Kidney (tissue), 13 donors: ENCODE measurements at regions not wholly inside any gene's neighbourhood (a gene's known extent, or its start where the extent isn't known, plus 50 kb on each side); places are given as distances from the start of the nearest gene placed in this dataset.

Source experiments
- DNase-seq, 5 donors: peaks; one replicate each; pipeline ENCODE4 v3.0.0-alpha.2; 2013 to 2020
- FAIRE-seq: peaks from 2 replicates; lab custom pipeline; 2012; peaks lifted over from hg19 to GRCh38; lab: Jason Lieb, UNC
- H3K27ac ChIP-seq, 2 donors: one replicate each; pipeline ENCODE4 v1.7.0; 2013; ENCODE audit warnings: low read depth in 2 of 2, low read length in 2 of 2, inconsistent platforms in 1 of 2
- H3K27me3 ChIP-seq: one replicate; pipeline ENCODE4 v1.7.1; 2013; ENCODE audit warnings: low read length, inconsistent platforms; ENCODE audit not compliant: control insufficient read depth, insufficient read depth
- H3K36me3 ChIP-seq, 3 donors: one replicate each; pipeline versions ENCODE4 v1.7.0 to v1.7.1; 2013; ENCODE audit warnings: low read length in 3 of 3, control low read depth in 1 of 3, inconsistent platforms in 1 of 3; ENCODE audit not compliant: insufficient read depth in 3 of 3, control insufficient read depth in 2 of 3
- H3K4me1 ChIP-seq, 3 donors: one replicate each; pipeline versions ENCODE4 v1.7.0 to v1.7.1; 2013; ENCODE audit warnings: low read length in 3 of 3, inconsistent platforms in 1 of 3, low read depth in 1 of 3; ENCODE audit not compliant: control insufficient read depth in 2 of 3, insufficient read depth in 2 of 3
- H3K4me3 ChIP-seq, 3 donors: one replicate each; pipeline versions ENCODE4 v1.7.0 to v1.8.1; 2013; ENCODE audit warnings: low read length in 3 of 3, control low read depth in 1 of 3, inconsistent platforms in 1 of 3
- H3K9ac ChIP-seq, 3 donors: one replicate each; pipeline versions ENCODE4 v1.7.0 to v1.7.1; 2013; ENCODE audit warnings: low read length in 3 of 3, control low read depth in 1 of 3, inconsistent platforms in 1 of 3
- H3K9me3 ChIP-seq, 3 donors: one replicate each; pipeline versions ENCODE4 v1.7.0 to v1.7.1; 2013; ENCODE audit warnings: low read length in 3 of 3, control low read depth in 1 of 3, inconsistent platforms in 1 of 3; ENCODE audit not compliant: control insufficient read depth in 2 of 3, insufficient read depth in 1 of 3
- intact Hi-C: fragments of 100-400 bp; cut with DNase I; formaldehyde crosslinking; loops from one replicate; pipeline ENCODE4 v1.11.1; 2022
- TF ChIP-seq, protein P1 (sequence below): IDR thresholded peaks from 3 replicates; pipeline ENCODE4 v1.5.1; 2012; ENCODE audit warnings: mild to moderate bottlenecking, moderate library complexity, borderline replicate concordance; ENCODE audit not compliant: insufficient read depth; ENCODE audit errors: extremely low read depth
- donor health status: control.
- donor health status: control.
- donor health status: control.
- donor health status: control.
- donor health status: control.
- donor health status: DM: yes; HTN: yes; CAD: no.
- donor health status: Normal renal cell carcinoma (clear cell type).

GRCh38 chr16:35255816-35256215 is 1796.4 kb downstream of the TP53TG3F start:
- Histone ChIP-seq H3K27ac (no peak overlapping the region), H3K4me3 (no peak overlapping the region), H3K4me1 (no peaks in the 10 kb centered on the region), H3K36me3 (no peaks in the 10 kb centered on the region), H3K9ac (no peak overlapping the region), H3K9me3 (peaks cover 0 to 2% (median 0%) of the 10 kb centered on the region in 3 donors), H3K27me3 (no peaks in the 10 kb centered on the region)
- TF ChIP-seq, protein P1, sequence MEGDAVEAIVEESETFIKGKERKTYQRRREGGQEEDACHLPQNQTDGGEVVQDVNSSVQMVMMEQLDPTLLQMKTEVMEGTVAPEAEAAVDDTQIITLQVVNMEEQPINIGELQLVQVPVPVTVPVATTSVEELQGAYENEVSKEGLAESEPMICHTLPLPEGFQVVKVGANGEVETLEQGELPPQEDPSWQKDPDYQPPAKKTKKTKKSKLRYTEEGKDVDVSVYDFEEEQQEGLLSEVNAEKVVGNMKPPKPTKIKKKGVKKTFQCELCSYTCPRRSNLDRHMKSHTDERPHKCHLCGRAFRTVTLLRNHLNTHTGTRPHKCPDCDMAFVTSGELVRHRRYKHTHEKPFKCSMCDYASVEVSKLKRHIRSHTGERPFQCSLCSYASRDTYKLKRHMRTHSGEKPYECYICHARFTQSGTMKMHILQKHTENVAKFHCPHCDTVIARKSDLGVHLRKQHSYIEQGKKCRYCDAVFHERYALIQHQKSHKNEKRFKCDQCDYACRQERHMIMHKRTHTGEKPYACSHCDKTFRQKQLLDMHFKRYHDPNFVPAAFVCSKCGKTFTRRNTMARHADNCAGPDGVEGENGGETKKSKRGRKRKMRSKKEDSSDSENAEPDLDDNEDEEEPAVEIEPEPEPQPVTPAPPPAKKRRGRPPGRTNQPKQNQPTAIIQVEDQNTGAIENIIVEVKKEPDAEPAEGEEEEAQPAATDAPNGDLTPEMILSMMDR, result no peak
- DNase-seq (no peak), FAIRE-seq (no peak)
- intact Hi-C loops, result no loop called here

- Histone ChIP-seq H3K4me3 (no peak overlapping the region), H3K9ac (no peak overlapping the region), H3K4me1 (no peaks in the 10 kb centered on the region), H3K27me3 (no peaks in the 10 kb centered on the region), H3K36me3 (no peaks in the 10 kb centered on the region), H3K27ac (no peak overlapping the region), H3K9me3 (peaks cover 0 to 2% (median 0%) of the 10 kb centered on the region in 3 donors)
- TF ChIP-seq, protein P1, result no peak
- FAIRE-seq, result no peak
- intact Hi-C loops, result no loop called here
- no peak for DNase-seq
Observed at GRCh38 chr16:35258381-35258780, 1799.0 kb downstream of the TP53TG3F start.

- TF ChIP-seq, protein P1, result no peak
- intact Hi-C loops, result no loop called here
- FAIRE-seq (no peak), DNase-seq (no peak)
- Histone ChIP-seq H3K27me3 (no peaks in the 10 kb centered on the region), H3K4me3 (no peak overlapping the region), H3K36me3 (no peaks in the 10 kb centered on the region), H3K4me1 (no peaks in the 10 kb centered on the region), H3K9ac (no peak overlapping the region), H3K9me3 (no peaks in the 10 kb centered on the region), H3K27ac (no peak overlapping the region)
Observed at GRCh38 chr16:35295856-35296255, 1836.4 kb downstream of the TP53TG3F start.
